HG02588 (cell line): ENCODE measurements at regions not wholly inside any gene's neighbourhood (a gene's known extent, or its start where the extent isn't known, plus 50 kb on each side); places are given as distances from the start of the nearest gene placed in this dataset.
"Not testable (repeated sequence)": the region's sequence is repeated elsewhere in the genome, so short reads cannot be mapped to it uniquely, and the experiment has no call there.

Experiments
- ATAC-seq: cut with Tn5 transposase; IDR thresholded peaks from one replicate; pipeline ENCODE4 v1.9.1; 2021; ENCODE audit warnings: mild to moderate bottlenecking, moderate library complexity; ENCODE audit not compliant: unreplicated experiment

DNA sequence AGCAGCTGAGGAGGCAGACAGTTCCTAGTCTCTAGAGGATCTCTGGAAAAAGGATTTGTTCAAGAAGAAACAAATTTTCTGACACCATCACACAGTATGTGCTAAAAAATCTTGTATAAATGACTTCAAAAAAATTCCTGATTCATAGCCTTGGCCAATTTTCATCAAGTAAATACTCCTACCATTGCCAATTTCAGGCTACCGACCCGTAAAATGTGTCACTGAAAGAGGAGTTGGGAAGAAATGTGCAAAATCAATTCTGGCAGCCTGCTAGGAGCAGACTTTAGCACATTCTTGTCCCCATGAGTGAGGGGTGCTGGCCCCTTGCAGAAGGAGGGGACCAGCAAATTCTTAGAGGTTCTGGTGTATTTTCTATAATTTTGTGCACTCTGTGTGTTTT is 109.4 kb downstream of the TMEM30B start:
- no peak for ATAC-seq

DNA sequence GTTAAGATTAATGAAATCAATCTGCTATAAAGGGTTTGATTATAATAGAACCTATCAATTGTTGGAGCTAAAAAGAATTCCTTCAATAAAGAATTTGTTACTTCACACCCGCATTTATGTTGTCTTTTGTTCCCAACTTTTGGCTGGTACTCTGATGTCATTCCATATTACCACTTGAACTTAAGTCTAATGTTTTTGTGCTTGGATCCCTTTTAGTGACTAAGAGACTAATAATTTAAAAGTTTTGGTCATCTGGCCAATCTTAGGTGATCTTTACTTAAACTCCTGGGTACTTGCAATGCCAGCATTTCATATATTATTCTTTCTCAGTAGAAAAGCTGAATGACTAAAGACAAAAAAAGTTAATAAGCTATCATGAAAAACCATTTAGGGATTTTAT is 113.0 kb downstream of the TMEM30B start:
- no peak for ATAC-seq

DNA sequence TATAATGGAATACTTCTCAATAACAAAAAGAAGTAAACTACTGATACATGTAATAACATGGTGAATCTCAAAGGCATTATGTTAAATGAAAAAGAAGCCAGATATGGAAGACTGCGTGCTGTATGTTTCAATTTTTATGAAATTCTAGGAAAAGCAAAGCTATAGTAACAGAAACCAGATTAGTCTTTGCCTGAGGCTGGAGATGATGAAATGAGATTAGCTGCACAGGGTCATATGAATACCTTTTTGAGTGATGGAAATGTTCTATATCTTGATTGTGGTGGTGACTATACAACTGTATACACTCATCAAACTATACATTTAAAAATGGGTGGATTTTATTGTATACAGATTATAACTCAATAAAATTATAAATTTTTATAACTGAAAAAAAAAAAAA is 113.5 kb downstream of the TMEM30B start:
- no peak for ATAC-seq

DNA sequence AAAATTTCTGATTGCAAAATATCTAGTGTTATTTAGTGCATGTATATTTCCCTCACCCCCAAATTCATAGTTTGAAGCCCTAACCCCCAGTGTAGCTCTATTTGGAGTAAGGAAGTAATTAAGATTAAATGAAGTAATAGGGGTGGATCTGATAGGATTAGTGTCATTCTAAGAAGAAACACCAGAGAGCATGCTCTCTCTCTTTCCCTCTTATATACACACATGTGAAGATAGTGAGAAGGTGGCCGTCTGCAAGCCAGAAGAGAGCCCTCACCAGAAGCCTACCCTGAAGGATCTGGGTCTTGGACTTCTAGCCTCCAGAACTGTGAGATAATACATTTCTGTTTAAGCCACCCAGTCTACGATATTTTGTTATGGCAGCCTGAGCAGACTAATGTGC is 120.3 kb downstream of the TMEM30B start:
- no peak for ATAC-seq

DNA sequence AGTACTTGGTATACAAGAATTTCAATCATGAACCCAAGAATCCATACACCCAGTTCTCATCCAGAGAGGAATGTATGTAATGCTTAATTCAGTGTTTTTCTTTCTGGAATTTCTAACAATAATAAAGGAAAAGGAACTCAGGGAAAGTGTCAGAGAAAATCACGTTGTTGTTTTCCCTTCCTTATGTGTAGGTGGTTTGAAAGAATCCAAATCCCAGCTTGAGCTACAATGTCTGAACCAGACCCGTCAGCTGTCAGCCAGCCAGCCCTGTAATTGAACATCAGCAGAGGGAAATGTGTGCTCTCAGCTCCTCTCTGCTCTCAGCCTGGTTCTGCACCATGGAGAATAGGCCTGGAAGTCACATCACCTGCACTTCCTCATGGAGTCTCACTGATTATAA is 126.5 kb downstream of the TMEM30B start:
- ATAC-seq = no peak

DNA sequence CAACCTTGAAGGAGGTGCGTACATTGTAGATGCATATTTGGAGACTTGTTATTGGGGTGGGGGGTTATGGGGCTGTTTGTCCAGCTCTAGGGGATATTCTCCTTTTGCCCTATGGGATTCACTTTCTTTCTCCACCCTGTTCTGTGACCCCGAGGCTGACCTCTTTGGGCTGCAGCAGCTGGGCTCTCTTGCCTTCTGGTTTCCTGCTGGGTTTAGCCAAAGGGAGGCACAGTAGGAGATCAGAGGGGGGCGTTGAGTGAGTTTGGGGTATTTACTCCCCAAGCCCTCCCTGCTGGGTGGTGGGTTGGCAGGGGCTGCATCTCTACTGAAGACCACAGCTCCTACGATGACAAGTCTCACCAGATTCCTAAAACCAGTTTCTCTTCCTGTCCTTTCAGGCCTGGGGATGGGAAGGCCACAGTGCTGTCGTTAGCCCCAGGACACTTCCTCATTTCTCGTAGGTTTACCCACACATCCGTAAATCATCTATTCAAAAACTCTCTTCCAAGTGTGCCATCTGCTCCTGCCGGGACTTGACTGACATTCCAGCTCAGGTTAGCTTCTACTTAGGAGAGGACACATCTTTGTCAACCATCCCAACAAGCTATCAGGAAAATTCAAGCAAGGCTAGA is 127.1 kb downstream of the TMEM30B start:
- no peak for ATAC-seq

DNA sequence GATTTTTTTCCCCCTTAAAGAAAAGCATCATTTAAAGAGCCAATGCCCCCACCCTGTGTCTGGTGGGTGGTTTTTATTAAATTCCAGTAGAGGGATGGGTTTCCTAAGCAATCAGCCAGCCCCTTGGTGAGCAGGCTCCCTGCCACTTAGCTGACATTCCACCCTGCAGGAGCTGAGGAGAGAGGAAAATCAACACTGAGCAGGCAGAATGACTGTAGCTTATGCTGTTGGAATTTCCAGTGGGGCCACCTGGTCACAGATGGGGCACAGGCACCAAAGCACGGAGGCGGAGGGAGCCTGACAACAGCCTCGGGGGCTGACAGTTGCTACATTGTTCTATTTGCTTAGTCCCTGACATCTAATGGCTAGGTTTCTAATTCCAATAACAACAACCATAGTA is 127.7 kb downstream of the TMEM30B start:
- no peak for ATAC-seq

DNA sequence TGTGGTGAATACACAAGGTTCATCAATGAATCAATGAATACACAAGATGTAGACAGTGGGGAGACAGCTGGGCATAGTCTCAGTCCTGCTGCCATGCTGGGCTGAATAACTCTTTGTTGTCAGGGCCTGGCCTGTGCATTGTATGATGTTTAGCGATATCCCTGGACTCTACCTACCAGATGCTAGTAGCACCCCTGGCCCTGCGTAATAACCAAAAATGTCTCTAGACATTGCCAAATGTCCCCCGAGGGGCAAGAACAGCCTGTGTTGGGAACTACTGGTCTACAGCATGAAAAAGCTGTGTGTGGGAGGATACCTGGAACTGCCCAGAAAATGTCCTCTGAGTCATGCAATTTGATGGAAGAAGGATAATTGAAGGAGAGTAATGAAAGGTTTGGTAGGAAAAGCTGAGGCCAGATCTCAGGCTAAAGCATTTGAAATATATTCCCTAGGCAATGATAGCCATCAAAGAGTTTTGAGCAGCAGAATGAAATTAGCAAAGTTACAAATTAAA is 128.2 kb downstream of the TMEM30B start:
- no peak for ATAC-seq

DNA sequence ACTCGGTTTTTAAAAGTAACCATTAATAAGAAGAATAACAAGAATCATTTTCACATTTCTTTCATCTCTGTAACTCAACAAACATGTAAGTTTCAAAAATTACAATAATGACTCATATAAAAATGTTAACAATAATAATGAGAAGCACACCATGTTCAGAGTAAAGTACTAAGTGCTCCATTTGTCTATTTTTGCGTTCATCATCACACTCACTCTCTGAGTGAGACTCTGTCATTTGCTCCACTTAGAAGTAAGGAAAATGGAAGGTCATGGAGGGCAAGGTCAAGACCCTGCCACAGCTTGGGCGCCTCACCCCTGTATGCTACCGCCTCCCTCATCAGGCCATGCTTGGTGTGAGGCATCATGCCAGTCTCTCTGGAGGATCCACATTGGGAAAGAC is 129.9 kb downstream of the TMEM30B start:
- no peak for ATAC-seq

DNA sequence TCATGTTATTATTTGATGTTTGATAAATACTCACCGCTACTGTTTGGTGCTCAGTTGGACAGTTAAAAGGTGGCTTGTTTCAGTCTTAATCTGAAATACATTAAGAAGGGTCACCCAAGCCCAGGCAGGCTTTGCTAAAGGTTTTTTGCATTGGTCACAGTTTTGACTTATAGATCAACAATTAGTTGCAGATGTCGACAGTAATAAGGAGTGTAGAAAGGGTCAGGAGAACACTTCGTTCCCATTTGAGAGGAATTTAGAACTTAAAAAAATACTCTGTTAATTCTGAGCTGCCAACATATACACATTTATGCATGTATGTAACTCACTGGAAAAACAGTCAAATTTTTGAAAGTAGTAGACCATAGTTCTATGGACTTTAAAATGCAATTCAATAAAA is 130.3 kb downstream of the TMEM30B start:
- ATAC-seq = no peak

DNA sequence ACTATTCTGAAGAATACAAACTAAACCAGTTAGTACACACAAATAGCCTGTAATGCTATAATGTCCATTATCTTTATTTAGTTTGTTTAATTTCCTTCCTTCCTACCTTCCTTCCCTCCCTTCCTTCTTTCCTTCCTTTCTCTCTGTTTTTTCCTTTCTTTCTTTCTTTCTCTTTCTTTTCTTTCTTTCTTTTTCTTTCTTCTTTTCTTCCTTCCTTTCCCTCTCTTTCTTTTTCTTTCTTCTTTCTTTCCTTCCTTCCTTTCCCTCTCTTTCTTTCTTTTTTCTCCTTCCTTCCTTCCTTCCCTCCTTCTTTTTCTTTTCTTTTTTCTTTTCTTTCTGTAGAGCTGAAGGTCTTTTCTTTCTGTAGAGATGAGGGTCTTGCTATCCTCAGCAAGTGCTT is 131.2 kb downstream of the TMEM30B start:
- no peak for ATAC-seq

DNA sequence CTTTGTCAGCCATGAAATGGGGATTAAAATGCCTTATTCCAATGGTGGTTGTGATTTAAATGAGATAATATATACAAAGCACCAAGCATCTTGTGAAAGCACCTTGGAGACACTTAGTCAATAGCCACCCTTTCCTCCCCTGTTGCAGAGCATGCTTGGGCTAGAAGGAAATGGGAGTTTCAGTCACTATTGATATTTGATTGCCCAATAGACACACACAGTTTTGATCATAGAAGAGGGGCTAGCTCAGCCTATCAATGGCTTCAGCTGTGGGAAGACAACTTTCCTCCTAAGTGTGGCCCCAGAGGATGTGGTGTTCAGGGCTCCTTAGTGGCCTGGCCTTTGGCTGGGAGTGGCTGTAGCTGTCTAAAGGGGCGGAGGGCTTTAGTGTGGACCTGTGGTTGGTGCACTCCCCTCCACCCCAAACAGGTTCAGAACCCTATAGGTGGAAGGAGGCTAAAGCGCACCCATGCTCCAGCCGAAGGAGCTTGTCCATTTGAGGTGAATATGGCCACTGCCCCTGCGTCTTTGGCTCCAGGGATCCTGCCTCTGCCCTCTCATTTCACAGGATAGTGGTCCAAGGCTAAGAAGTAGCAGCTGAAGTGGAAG is 132.3 kb downstream of the TMEM30B start:
- no peak for ATAC-seq

DNA sequence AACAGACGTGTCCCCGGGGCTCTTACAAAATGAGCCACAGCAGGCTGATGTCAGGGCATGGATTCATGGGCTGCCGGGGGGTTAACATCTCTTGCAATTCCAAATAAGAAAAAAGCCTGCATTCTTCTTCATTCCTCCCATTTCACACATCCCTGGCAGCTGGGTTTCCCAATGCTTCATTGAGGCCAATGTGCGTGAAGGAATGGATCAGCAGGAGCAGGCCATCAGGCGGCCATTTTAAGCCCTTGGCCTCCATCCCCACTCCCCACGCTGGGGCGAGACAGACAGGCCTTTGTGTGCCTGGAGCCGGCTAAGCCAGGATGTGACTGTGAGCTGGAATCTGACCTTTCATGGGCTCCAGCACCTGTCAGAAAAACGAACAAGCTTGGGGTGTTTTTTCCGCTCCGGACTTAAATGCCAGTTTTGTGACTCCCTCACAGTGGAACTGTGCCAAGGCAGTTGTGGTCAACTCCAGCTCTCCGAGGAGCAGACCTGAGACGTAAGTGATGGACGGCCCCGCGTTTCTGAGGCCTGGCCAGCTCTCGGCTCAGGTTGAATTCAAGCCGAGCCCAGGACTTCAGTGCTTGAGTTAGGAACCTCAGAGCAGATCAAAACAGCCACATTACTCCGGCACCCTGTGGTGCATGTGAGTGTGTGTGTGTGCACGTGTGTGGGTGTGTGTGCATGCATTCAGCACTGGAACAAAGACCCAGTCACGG is 133.1 kb downstream of the TMEM30B start:
- no peak for ATAC-seq

DNA sequence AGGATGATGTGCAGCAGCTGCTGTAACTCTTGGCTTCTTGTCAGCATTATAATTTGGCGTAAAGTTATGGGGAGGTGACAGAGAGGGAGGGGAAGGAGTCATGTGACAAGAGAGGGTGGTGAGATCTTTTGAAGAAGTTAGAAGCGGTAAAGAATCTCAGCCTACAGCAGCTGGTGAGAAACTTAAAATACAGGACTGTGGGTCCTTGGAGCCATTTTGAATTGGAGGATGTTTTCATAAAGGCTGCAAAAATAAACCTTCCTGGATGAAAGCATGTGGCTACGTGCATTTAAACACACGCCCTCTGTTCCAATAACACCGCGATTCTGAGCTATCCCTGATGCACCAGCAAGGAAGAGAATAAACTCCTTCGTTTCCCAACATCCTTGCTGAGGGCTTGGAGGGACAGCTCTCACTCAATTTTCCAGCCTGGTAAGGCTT is 133.7 kb downstream of the TMEM30B start:
- no peak for ATAC-seq

DNA sequence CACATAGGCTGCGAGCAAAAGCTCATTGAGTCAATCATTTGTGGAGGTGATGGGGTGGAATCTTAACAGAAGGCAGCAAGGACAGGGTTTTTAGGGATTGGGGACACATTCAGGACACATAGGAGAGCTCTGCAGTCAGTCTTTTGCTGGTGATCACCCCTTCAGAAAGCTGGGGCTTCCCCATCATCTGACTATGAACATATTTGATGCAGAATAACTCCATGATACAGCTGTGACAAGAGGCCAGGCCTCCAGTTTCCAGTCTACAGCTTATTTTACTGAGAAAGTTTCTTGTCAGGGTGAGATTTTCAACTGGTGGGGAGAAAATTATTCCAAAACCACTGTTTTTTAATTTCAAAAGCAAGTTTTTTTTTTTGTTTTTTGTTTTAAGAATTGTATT is 134.2 kb downstream of the TMEM30B start:
- ATAC-seq = no peak

DNA sequence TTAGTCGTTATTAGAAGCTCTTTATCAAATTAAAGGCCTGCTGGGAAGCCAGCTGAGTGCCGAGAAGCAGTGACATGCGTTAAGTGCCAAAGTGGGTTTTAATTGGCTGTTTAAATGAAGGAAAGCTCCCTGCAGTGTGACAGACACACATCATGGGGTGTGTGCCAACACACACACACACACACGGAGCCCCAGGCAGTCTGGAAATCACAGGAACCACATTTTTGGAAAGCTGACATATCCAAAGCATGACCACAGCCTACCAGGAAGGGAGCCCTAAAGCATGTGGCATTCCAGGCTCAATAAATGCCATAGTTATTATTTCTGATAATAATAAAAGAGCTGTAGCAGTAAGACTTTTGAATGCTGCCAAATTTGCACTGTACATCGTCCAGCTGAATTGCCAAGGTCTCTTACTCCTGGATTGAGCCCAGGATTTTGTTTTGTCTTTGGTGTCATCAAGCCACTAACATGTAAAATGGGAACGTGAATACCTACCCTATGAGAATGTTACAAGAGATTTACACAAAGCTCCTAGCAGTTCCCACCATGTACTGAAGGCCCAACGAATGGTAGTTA is 135.1 kb downstream of the TMEM30B start:
- ATAC-seq = no peak

DNA sequence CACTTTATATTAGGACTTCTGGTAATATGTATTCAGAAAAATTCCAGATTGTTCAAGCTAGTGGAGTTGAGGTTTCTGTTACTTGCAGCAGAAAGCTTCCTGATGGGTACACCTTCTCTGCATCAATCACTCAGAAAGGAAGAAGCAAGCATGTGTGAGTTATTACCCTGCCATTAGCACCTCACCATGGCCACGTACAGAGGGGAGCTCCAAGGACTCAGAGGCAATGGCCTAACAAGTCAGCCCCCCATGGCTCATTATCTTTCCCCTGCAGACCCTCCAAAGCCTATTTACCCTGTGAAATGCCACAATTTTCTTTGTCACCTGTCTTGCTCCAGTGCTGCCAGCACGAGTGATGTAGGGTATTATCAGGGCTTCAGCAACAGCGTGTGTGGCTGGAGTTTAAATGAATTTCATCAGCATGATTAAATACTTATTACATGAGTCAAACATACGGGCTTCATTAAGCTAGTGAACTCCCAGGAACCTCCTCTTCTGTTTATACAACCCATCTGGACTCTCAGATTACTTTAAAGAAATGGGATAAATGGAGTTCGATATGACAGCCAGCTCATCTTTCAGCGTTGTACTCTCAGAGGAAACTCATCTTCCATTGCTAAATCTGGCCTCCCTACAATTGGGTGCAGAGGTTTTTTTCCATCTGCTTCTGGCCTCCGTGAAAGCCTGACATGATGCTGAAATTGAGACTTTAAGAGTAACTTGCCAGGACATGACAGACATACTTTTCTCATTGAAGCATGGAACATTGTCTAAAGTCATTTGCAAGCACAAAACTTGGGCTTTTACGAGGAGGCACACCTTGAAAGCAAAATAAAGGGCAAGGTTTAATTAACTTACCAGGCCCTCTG is 135.9 kb downstream of the TMEM30B start:
- ATAC-seq = no peak

DNA sequence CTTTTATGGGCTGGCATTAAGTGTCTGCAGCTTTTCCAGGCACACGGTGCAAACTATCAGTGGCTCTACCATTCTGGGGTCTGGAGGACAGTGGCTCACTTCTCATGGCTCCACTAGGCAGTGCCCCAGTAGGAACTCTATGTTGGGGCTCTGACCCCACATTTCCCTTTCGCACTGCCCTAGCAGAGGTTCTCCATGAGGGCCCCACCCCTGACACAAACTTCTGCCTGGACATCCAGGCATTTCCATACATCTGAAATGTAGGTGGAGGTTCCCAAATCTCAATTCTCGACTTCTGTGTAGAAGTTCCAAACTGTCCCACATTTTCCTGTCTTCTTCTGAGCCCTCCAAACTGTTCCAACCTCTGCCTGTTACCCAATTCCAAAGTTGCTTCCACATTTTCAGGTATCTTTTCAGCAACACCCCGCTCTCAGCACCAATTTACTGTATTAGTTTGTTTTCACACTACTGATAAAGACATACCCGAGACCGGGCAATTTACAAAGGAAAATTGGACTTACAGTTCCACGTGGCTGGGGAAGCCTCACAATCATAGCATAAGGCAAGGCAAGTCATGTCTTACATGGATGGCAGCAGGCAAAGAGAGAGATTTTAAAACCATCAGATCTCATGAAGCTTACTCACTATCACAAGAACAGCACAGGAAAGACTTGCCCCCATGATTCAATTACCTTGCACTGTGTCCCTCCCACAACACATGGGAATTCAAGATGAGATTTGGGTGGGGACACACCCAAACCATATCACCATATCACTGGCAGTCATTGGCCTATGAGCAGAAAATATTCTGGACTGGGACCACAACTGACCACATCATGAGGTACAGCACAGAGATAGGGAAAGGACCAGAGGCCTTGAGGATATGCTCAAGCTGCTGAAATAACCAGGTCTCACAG is 136.8 kb downstream of the TMEM30B start:
- ATAC-seq = not testable (repeated sequence)

DNA sequence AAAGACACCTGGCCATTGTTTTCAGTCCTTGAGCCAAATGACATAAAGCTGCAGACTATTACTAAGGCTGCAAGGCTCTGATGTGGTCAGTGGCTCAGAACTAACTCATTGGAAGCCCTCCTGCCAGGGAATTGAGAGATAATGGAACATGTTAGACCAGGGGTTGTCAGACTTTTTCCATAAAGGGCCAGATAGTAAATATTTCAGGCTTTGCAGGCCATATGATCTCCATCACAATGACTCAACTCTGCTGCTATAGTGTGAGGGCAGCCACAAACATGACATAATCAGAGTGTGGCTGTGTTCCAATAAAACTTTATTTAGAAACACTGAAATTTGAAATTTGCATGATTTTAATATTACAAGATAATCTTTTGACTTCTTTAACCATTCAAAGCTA is 140.3 kb downstream of the TMEM30B start:
- no peak for ATAC-seq

DNA sequence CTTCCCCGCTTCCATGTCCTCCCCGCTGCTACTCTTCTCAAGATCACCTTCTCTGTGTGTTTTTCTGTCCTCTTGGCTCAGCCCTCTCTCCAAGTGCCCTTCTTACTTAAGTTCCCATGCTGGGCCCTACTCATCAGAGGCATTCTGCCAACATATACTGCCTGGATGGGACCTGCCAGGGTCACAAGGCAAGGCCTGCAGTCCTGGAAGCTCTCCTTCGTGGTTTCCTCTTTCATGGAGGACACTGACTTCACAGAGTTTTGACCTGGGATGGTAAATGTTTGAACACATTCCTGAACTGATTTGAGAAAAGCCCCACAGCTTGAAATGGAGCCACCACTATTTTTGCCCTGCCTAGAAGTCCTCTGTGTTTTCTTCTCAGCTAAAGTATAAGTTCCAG is 140.9 kb downstream of the TMEM30B start:
- no peak for ATAC-seq
